Endodermal cell (in vitro differentiated cells): ENCODE measurements at regions not wholly inside any gene's neighbourhood (a gene's known extent, or its start where the extent isn't known, plus 50 kb on each side); places are given as distances from the start of the nearest gene placed in this dataset.

Experiments used
- DNase-seq: peaks from one replicate; pipeline ENCODE4 v3.0.0-alpha.2; 2017
- H3K27ac ChIP-seq: 2 replicates; pipeline ENCODE4 v1.5.1; 2013; ENCODE audit warnings: mild to moderate bottlenecking, low read depth, low read length, moderate library complexity
- H3K27me3 ChIP-seq: 2 replicates; pipeline ENCODE4 v1.6.1; 2013; ENCODE audit warnings: mild to moderate bottlenecking, low read length, moderate library complexity; ENCODE audit not compliant: insufficient read depth, control insufficient read depth, poor library complexity, severe bottlenecking
- H3K36me3 ChIP-seq: 2 replicates; pipeline ENCODE4 v1.7.0; 2013; ENCODE audit warnings: mild to moderate bottlenecking, low read length, moderate library complexity; ENCODE audit not compliant: control insufficient read depth, insufficient read depth
- H3K4me1 ChIP-seq: one replicate; pipeline ENCODE4 v1.7.0; 2013; ENCODE audit warnings: low read length; ENCODE audit not compliant: control insufficient read depth, insufficient read depth
- H3K4me3 ChIP-seq: 2 replicates; pipeline ENCODE4 v1.5.1; 2013; ENCODE audit warnings: mild to moderate bottlenecking, low read length, moderate library complexity
- H3K9ac ChIP-seq: 2 replicates; pipeline ENCODE4 v1.6.1; 2013; ENCODE audit warnings: mild to moderate bottlenecking, low read length, moderate library complexity; ENCODE audit not compliant: poor library complexity, severe bottlenecking; ENCODE audit errors: extremely low read depth
- H3K9me3 ChIP-seq: 2 replicates; pipeline ENCODE4 v1.6.1; 2013; ENCODE audit warnings: mild to moderate bottlenecking, low read length, moderate library complexity; ENCODE audit not compliant: control insufficient read depth
- H3K27ac Mint-ChIP-seq: 2 replicates; pipeline ENCODE4 v1.8.0; 2020; ENCODE audit warnings: mixed read lengths
- H3K27me3 Mint-ChIP-seq: 2 replicates; pipeline ENCODE4 v1.8.0; 2021; ENCODE audit warnings: mild to moderate bottlenecking, mixed read lengths; ENCODE audit not compliant: insufficient read depth
- H3K36me3 Mint-ChIP-seq: 2 replicates; pipeline ENCODE4 v1.8.0; 2020; ENCODE audit warnings: low read depth, mixed read lengths
- H3K4me1 Mint-ChIP-seq: 2 replicates; pipeline ENCODE4 v1.8.0; 2020; ENCODE audit warnings: mixed read lengths
- H3K4me3 Mint-ChIP-seq: 2 replicates; pipeline ENCODE4 v1.8.0; 2020; ENCODE audit warnings: mild to moderate bottlenecking, moderate library complexity, mixed read lengths
- H3K9me3 Mint-ChIP-seq: 2 replicates; pipeline ENCODE4 v1.8.0; 2020; ENCODE audit warnings: mild to moderate bottlenecking, mixed read lengths
- CTCF ChIP-seq: fragments of 200-600 bp; sonication (generic); conservative IDR thresholded peaks from 2 replicates; pipeline ENCODE4 v1.5.0; 2021; ENCODE audit warnings: antibody characterized with exemption, mild to moderate bottlenecking
- WGBS, 2 experiments: methylation state at CpG; one replicate each; pipeline versions ENCODE4 v1.1.5 to v1.1.7; 2013; ENCODE audit warnings: missing lambda C conversion rate in 2 of 2, mixed read lengths in 1 of 2; ENCODE audit not compliant: insufficient coverage in 1 of 2, insufficient read length in 1 of 2; 5-methylcytosine and 5-hydroxymethylcytosine counted together

- Histone ChIP-seq H3K4me3 (no peak overlapping the region), H3K9ac (no peak overlapping the region), H3K36me3 (no peaks in the 10 kb centered on the region), H3K27ac (no peak overlapping the region), H3K4me1 (no peaks in the 10 kb centered on the region), H3K9me3 (no peaks in the 10 kb centered on the region), H3K27me3 (no peaks in the 10 kb centered on the region)
- 86% methylated on average over 5 of the region's 5 CpGs for WGBS, 2 experiments
- DNase-seq, result no peak
- no peaks in the 10 kb centered on the region for H3K9me3 Mint-ChIP-seq
- no peak for TF ChIP-seq CTCF
- peaks cover 3% of the 10 kb centered on the region for H3K4me1 Mint-ChIP-seq
- peaks cover 2% of the 10 kb centered on the region for H3K27me3 Mint-ChIP-seq
- H3K36me3 Mint-ChIP-seq, result no peaks in the 10 kb centered on the region
- no peak overlapping the region for H3K4me3 Mint-ChIP-seq
- H3K27ac Mint-ChIP-seq, result no peak overlapping the region
Measured at GRCh38 chr10:70950037-70950436, 61.7 kb upstream of the PCBD1 start.

GRCh38 chr10:70950801-70951200, 62.4 kb upstream of the PCBD1 start:
- no peak for DNase-seq
- Mint-ChIP-seq H3K4me1 (peaks cover 3% of the 10 kb centered on the region), H3K4me3 (no peak overlapping the region), H3K27ac (no peak overlapping the region), H3K36me3 (no peaks in the 10 kb centered on the region), H3K9me3 (no peaks in the 10 kb centered on the region), H3K27me3 (peaks cover 2% of the 10 kb centered on the region)
- H3K9me3 ChIP-seq, result no peaks in the 10 kb centered on the region
- no peaks in the 10 kb centered on the region for H3K36me3 ChIP-seq
- H3K27ac ChIP-seq, result no peak overlapping the region
- no peak overlapping the region for H3K9ac ChIP-seq
- no peaks in the 10 kb centered on the region for H3K4me1 ChIP-seq
- H3K4me3 ChIP-seq, result no peak overlapping the region
- no peaks in the 10 kb centered on the region for H3K27me3 ChIP-seq
- no peak for TF ChIP-seq CTCF
- 96 to 100% methylated on average over 1 of the region's 1 CpG for WGBS, 2 experiments

- no peak for DNase-seq
- no peaks in the 10 kb centered on the region for H3K4me1 ChIP-seq
- no peak for TF ChIP-seq CTCF
Measured at GRCh38 chr10:70952401-70952800, 64.0 kb upstream of the PCBD1 start.

More at GRCh38 chr10:70952401-70952800, 64.0 kb upstream of the PCBD1 start:
- Histone ChIP-seq H3K36me3 (no peaks in the 10 kb centered on the region), H3K4me3 (no peak overlapping the region), H3K9ac (no peak overlapping the region), H3K27me3 (no peaks in the 10 kb centered on the region), H3K9me3 (no peaks in the 10 kb centered on the region), H3K27ac (no peak overlapping the region)
- Mint-ChIP-seq H3K27me3 (peaks cover 2% of the 10 kb centered on the region), H3K4me1 (peaks cover 3% of the 10 kb centered on the region), H3K27ac (no peak overlapping the region), H3K9me3 (no peaks in the 10 kb centered on the region), H3K4me3 (no peak overlapping the region), H3K36me3 (no peaks in the 10 kb centered on the region)
- WGBS, 2 experiments, result 83% methylated on average over 4 of the region's 4 CpGs; no CpG with 5 or more reads in 1 of the 2 experiments
